ENCODE measurements at regions not wholly inside any gene's neighbourhood (a gene's known extent, or its start where the extent isn't known, plus 50 kb on each side); places are given as distances from the start of the nearest gene placed in this dataset.

GRCh38 chrX:46330981-46331380 lies 214.2 kb downstream of the ZNF674 start:
- TF ChIP-seq CTCF (IDR thresholded peaks at IDR 0.05; ENCODE audit: insufficient read depth, low read length, poor library complexity, severe bottlenecking), result no peak
- H3K4me3 ChIP-seq (ENCODE audit: low read depth, low read length), result no peak overlapping the region
- H3K36me3 ChIP-seq (ENCODE audit: control insufficient read depth, insufficient read depth, low read length), result no peaks in the 10 kb centered on the region
- DNase-seq (ENCODE audit: low read depth), result no peak
- H3K27me3 ChIP-seq (ENCODE audit: control insufficient read depth, insufficient read depth, low read length), result no peaks in the 10 kb centered on the region

- TF ChIP-seq CTCF (IDR thresholded peaks at IDR 0.05; ENCODE audit: insufficient read depth, low read length, poor library complexity, severe bottlenecking), result no peak
- Histone ChIP-seq H3K36me3 (ENCODE audit: control insufficient read depth, insufficient read depth, low read length) (no peaks in the 10 kb centered on the region), H3K27me3 (ENCODE audit: control insufficient read depth, insufficient read depth, low read length) (no peaks in the 10 kb centered on the region), H3K4me3 (ENCODE audit: low read depth, low read length) (no peak overlapping the region)
- DNase-seq (ENCODE audit: low read depth), result no peak
Measured at GRCh38 chrX:46330513-46330912, 214.7 kb downstream of the ZNF674 start.

- Histone ChIP-seq H3K4me3 (ENCODE audit: low read depth, low read length) (no peak overlapping the region), H3K36me3 (ENCODE audit: control insufficient read depth, insufficient read depth, low read length) (no peaks in the 10 kb centered on the region), H3K27me3 (ENCODE audit: control insufficient read depth, insufficient read depth, low read length) (no peaks in the 10 kb centered on the region)
- no peak for TF ChIP-seq CTCF (IDR thresholded peaks at IDR 0.05; ENCODE audit: insufficient read depth, low read length, poor library complexity, severe bottlenecking)
- no peak for DNase-seq (ENCODE audit: low read depth)
Measured at GRCh38 chrX:46328133-46328532, 217.1 kb downstream of the ZNF674 start.

- TF ChIP-seq CTCF (IDR thresholded peaks at IDR 0.05; ENCODE audit: insufficient read depth, low read length, poor library complexity, severe bottlenecking), result no peak
- Histone ChIP-seq H3K36me3 (ENCODE audit: control insufficient read depth, insufficient read depth, low read length) (no peaks in the 10 kb centered on the region), H3K4me3 (ENCODE audit: low read depth, low read length) (peak overlapping the region; percentile 22), H3K27me3 (ENCODE audit: control insufficient read depth, insufficient read depth, low read length) (no peaks in the 10 kb centered on the region)
- DNase-seq (ENCODE audit: low read depth), result peak; percentile 64
Measured at GRCh38 chrX:46327566-46328115, 217.6 kb downstream of the ZNF674 start.

GRCh38 chrX:46326161-46326560 lies 219.1 kb downstream of the ZNF674 start:
- no peak for DNase-seq (ENCODE audit: low read depth)
- no peak for TF ChIP-seq CTCF (IDR thresholded peaks at IDR 0.05; ENCODE audit: insufficient read depth, low read length, poor library complexity, severe bottlenecking)
- Histone ChIP-seq H3K27me3 (ENCODE audit: control insufficient read depth, insufficient read depth, low read length) (no peaks in the 10 kb centered on the region), H3K36me3 (ENCODE audit: control insufficient read depth, insufficient read depth, low read length) (no peaks in the 10 kb centered on the region), H3K4me3 (ENCODE audit: low read depth, low read length) (no peak overlapping the region)

GRCh38 chrX:46325312-46325877 lies 219.8 kb downstream of the ZNF674 start:
- no peak overlapping the region for H3K4me3 ChIP-seq (ENCODE audit: low read depth, low read length)
- H3K36me3 ChIP-seq (ENCODE audit: control insufficient read depth, insufficient read depth, low read length), result no peaks in the 10 kb centered on the region
- DNase-seq (ENCODE audit: low read depth), result peak; percentile 88

More at GRCh38 chrX:46325312-46325877, 219.8 kb downstream of the ZNF674 start:
- no peaks in the 10 kb centered on the region for H3K27me3 ChIP-seq (ENCODE audit: control insufficient read depth, insufficient read depth, low read length)
- no peak for TF ChIP-seq CTCF (IDR thresholded peaks at IDR 0.05; ENCODE audit: insufficient read depth, low read length, poor library complexity, severe bottlenecking)

Measured in kidney epithelial cell (primary cell).